GDM1 (cell line): ENCODE measurements at regions not wholly inside any gene's neighbourhood (a gene's known extent, or its start where the extent isn't known, plus 50 kb on each side); places are given as distances from the start of the nearest gene placed in this dataset.

Experiments
- DNase-seq: peaks from one replicate; lab custom pipeline; 2025; lab: John Stamatoyannopoulos, UW

GRCh38 chr4:159444678-159445077, 341.8 kb downstream of the RAPGEF2 start:
- no peak for DNase-seq

DNA sequence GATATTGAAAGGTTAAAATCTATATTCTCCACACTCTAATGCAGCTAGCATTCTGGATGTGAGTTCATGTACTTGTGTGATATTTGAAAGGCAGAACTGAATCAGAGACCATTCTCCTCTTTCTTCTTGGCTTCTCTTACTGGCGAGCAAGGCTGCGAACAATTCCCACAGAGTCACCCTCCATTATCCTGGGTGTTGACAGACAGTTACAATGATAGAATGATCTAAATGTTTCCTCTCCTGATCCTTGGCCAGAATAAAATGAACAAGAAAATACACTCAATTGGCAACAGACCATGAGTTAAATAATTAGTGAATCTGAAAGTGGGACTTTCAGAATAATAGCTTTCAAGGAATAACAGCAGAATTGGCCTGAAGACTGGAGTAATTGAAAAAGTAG, 342.8 kb downstream of the RAPGEF2 start:
- DNase-seq = no peak

DNA sequence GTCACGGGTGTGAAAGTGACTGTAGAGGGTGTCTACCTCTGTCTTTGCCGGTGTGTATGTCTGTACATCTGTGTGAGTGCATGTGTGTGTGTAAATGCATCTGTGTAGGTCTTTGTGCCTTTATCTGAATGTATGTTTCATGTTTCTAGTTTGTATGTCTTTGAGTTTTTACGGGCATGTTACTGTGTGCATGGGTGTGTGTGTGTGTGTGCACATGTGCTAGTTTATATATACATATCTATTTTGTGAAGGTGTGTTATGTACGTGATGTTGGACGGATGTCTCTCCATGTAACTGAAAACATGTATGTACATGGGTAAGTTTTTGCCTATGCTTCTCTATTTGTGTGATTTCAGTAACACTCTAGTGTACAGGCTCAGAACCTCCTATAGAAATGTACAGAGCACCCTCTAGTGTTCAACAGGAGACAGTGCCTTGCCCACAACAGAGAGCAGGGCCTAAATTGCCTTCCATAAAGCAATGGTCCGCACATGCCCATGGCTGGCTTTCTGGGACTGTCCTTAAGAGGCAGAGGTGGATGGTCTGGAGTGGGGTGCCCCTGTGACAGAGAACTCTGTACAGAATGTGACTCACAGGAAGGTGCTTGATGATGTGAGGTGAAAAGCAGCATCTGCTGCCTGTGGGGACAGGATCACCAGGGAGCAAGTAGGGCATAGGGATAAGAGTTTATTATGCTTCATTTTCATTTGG, 343.5 kb downstream of the RAPGEF2 start:
- DNase-seq = peak; percentile 46

DNA sequence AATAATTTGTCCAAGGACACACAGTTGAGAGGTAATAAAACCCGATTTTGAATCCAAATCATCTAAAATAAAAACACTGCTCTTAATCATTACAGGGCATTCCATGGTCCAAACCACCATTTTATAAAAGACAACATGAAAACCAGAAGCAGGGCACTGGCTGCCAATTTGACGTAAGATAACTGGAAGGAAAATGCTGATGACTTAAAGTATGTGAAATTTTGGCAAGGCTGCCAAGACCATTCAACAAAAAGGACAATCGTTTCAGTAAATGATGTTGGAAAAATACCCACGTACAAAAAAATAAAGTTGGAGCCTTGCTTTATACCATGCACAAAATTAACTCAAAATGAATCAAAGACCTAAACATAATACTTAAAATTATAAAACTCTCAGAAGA, 344.4 kb downstream of the RAPGEF2 start:
- no peak for DNase-seq

GRCh38 chr4:159451006-159451405, 348.1 kb downstream of the RAPGEF2 start:
- DNase-seq = no peak

GRCh38 chr4:159455675-159456237, 352.9 kb downstream of the RAPGEF2 start:
- peak; percentile 7 for DNase-seq

- no peak for DNase-seq
Measured at GRCh38 chr4:159460371-159460770, 357.5 kb downstream of the RAPGEF2 start.

- DNase-seq = no peak
Measured at GRCh38 chr4:159463235-159463634, 360.4 kb downstream of the RAPGEF2 start.

DNA sequence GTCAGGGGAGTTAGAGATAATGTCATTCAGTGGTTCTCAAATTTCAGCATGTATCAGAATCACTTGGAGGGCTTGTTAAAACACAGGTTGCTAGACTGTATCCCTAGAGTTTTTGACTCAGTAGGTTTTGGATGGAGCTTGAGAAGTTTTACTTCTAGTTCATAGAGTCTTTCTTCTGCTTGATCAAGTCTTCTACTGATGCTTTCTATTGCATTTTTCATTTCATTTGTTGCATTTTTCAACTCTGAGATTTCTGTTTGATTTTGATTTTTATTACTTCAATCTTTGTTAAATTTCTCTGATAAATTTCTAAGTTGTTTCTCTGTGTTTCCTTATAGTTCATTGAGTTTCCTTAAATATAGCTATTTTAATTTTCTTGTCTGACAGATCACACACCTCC, 361.4 kb downstream of the RAPGEF2 start:
- DNase-seq = no peak

GRCh38 chr4:159476886-159477285, 374.0 kb downstream of the RAPGEF2 start:
- DNase-seq = no peak

- no peak for DNase-seq
Measured at GRCh38 chr4:159480826-159481225, 377.9 kb downstream of the RAPGEF2 start.

DNA sequence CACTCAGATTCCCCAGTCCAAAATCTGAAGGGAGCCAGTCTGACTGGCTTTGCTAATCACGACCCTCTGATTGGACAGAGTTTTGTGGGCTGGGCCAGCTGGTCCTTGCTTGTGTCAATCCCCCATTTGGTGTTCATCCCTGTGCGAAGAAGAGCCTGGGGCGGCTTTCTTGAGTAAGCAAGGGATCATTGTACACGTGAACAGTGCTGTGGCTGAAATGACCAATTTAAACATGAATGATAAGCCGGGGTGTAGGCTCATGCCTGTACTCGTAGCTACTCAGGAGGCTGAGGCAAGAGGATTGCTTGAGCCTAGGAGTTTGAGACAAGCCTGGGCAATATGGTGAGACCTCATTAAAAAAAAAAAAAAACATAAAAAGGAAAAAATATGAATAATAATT, 379.1 kb downstream of the RAPGEF2 start:
- DNase-seq = no peak

- no peak for DNase-seq
Measured at GRCh38 chr4:159483110-159483781, 380.4 kb downstream of the RAPGEF2 start.

- no peak for DNase-seq
Measured at GRCh38 chr4:159483782-159484741, 381.2 kb downstream of the RAPGEF2 start.

DNA sequence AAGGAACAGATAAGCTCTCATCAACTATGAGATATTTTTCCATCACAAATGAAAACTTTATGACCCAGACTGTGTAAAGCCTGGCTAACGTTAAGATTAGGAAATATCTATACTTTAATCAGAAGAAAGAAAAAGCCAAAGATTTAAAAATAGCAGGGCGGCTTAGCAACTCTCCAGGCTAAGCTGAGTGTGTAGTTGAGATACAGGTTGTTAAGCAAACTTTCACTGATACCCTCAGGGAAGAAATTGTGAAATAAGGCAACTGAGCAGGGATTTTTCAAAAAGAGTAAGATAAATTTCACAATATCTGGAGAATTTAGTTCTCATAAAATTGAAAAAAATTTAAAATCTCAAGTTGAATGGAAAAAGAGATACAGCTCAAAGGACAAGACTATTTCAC, 382.0 kb downstream of the RAPGEF2 start:
- DNase-seq = no peak

DNA sequence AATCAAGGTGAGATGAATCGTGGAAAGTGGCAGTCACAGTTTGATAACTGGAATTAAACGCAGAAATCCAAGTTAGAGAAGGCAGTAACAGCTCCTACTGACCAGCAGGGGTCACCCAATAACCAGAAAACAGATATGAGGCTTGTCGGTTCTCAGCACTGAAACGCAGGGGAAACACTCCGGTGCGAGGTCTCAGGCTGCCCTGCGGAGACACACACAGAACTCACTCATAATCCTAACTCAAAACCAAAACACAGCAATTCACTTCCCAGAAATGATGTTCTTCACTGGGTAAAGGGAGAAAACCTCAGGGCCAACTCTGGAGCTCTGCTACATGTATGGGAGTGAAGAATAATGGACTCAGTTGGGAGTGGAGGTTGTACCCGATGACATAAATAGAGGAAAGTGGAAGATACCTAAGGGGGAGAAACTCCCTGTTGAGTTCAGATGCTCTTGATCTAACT, 384.4 kb downstream of the RAPGEF2 start:
- DNase-seq = peak; percentile 18

DNA sequence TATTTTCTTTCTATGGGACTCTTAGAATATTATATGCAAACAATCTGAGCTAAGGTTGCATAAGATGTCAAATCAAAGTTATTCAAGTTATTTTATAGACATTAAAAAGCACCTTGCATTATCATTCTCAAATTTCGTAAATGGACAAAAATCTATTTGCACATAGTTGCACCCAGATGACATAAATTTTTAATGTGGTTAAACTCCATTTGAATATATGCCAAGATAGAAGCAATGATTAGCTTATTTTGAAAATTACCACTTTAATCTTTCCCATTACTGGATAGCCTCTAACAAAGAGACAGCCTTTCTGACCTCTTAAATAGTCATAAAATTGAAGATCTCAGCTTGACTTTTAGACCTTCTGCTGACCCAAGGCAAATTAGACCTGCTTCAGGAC, 386.8 kb downstream of the RAPGEF2 start:
- no peak for DNase-seq

DNA sequence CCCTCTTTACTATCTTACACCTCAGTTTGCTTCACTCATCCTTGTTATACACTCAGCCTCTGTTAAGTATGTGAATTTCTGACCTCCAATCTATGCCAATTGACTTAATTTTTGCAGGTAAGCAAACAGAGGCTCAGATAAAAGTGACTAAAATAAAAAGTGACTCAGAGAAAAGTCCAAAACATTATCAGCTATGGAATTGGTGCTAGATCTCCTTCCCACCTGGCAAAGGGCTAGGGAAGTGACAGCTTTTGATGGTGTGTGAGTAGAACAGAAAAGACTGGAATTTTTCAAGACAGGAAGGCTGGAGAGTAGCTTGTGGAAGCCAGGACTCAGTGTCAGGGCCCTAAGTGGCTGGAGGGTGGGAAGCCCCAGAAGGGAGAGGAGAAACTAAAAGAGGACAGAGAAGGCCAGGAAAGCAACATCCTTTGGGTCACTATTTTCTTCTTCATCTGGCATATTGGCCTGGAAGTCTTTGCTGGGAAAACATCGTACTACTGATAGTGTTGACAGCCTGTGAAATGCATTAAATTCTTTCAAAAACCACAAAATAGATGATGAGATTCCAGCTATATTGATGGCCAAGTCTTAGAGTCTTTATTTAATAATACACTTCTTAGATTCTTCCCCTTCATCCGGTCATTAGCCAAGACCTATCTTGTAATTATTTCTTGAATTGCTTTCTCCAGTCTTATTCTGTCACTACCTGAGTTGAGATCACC, 392.8 kb downstream of the RAPGEF2 start:
- no peak for DNase-seq

- DNase-seq = no peak
Measured at GRCh38 chr4:159496248-159496647, 393.4 kb downstream of the RAPGEF2 start.

DNA sequence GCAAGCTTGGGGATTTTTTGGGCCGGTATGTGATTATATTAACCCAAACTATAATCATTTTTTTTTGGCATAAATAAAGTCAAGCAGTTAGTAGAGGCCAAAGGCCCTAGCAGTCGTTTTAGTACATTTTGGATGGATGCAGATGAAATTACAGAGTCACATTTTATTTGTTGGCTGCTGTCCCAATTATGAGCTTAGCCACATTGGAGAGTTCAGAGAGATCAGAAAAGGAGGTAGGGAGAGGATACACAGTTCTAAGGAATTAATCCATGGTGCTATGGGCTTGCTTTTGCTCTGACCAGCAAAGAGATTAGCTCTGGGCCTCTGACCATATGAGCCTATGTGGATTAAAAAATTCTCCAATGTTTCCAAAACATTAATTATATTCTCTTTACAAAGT, 395.1 kb downstream of the RAPGEF2 start:
- no peak for DNase-seq

GRCh38 chr4:159498446-159499115, 395.7 kb downstream of the RAPGEF2 start:
- no peak for DNase-seq
